GM19324 (cell line): ENCODE measurements at regions not wholly inside any gene's neighbourhood (a gene's known extent, or its start where the extent isn't known, plus 50 kb on each side); places are given as distances from the start of the nearest gene placed in this dataset.

Experiments
- ATAC-seq: cut with Tn5 transposase; IDR thresholded peaks from one replicate; pipeline ENCODE4 v1.9.1; 2021; ENCODE audit warnings: mild to moderate bottlenecking, moderate library complexity; ENCODE audit not compliant: unreplicated experiment, low FRiP score

- ATAC-seq: no peak
Observed at GRCh38 chr13:80757694-80758093, 416.8 kb upstream of the SPRY2 start.

- ATAC-seq: no peak
Observed at GRCh38 chr13:80755910-80756309, 415.0 kb upstream of the SPRY2 start.

GRCh38 chr13:80754441-80754840 lies 413.5 kb upstream of the SPRY2 start:
- ATAC-seq: no peak

GRCh38 chr13:80753866-80754265 lies 412.9 kb upstream of the SPRY2 start:
- ATAC-seq: no peak

GRCh38 chr13:80751854-80752253 lies 410.9 kb upstream of the SPRY2 start:
- ATAC-seq: no peak

- no peak for ATAC-seq
Observed at GRCh38 chr13:80744147-80744914, 403.4 kb upstream of the SPRY2 start.

- no peak for ATAC-seq
Observed at GRCh38 chr13:80742033-80742432, 401.1 kb upstream of the SPRY2 start.

GRCh38 chr13:80740071-80740470 lies 399.1 kb upstream of the SPRY2 start:
- no peak for ATAC-seq

- no peak for ATAC-seq
Observed at GRCh38 chr13:80737513-80737912, 396.6 kb upstream of the SPRY2 start.

GRCh38 chr13:80727321-80727975 lies 386.5 kb upstream of the SPRY2 start:
- ATAC-seq: no peak

GRCh38 chr13:80726868-80727267 lies 385.9 kb upstream of the SPRY2 start:
- no peak for ATAC-seq

- ATAC-seq: no peak
Observed at GRCh38 chr13:80721689-80722088, 380.8 kb upstream of the SPRY2 start.

- ATAC-seq: no peak
Observed at GRCh38 chr13:80718970-80719369, 378.0 kb upstream of the SPRY2 start.

GRCh38 chr13:80717776-80718175 lies 376.9 kb upstream of the SPRY2 start:
- no peak for ATAC-seq

- no peak for ATAC-seq
Observed at GRCh38 chr13:80716610-80717081, 375.7 kb upstream of the SPRY2 start.

- ATAC-seq: no peak
Observed at GRCh38 chr13:80712026-80712425, 371.1 kb upstream of the SPRY2 start.

GRCh38 chr13:80708791-80709190 lies 367.9 kb upstream of the SPRY2 start:
- ATAC-seq: no peak

- ATAC-seq: no peak
Observed at GRCh38 chr13:80707000-80707983, 366.4 kb upstream of the SPRY2 start.

- ATAC-seq: no peak
Observed at GRCh38 chr13:80706164-80706471, 365.2 kb upstream of the SPRY2 start.

GRCh38 chr13:80705371-80706163 lies 364.6 kb upstream of the SPRY2 start:
- ATAC-seq: no peak
